GM23248 (cell line): ENCODE measurements at regions not wholly inside any gene's neighbourhood (a gene's known extent, or its start where the extent isn't known, plus 50 kb on each side); places are given as distances from the start of the nearest gene placed in this dataset.
"Not testable (repeated sequence)": the region's sequence is repeated elsewhere in the genome, so short reads cannot be mapped to it uniquely, and the experiment has no call there.

Experiments
- EZH2 ChIP-seq: fragments of 200-600 bp; sonication (generic); IDR thresholded peaks from 2 replicates; pipeline ENCODE4 v1.6.1; 2018; ENCODE audit warnings: antibody characterized with exemption, mild to moderate bottlenecking; ENCODE audit not compliant: insufficient read depth, poor library complexity, severe bottlenecking
- EZH2phosphoT487 ChIP-seq: fragments of 200-600 bp; sonication (generic); IDR thresholded peaks from 2 replicates; pipeline ENCODE4 v1.6.1; 2018; ENCODE audit warnings: antibody characterized with exemption, moderate library complexity, mild to moderate bottlenecking, low read depth; ENCODE audit not compliant: insufficient read depth

- TF ChIP-seq EZH2, EZH2phosphoT487: not testable (repeated sequence)
These were observed 68.4 kb upstream of the CCT8L2 start for GRCh38 chr22:16660989-16661388.
